HepG2 (cell line): ENCODE measurements at regions not wholly inside any gene's neighbourhood (a gene's known extent, or its start where the extent isn't known, plus 50 kb on each side); places are given as distances from the start of the nearest gene placed in this dataset.

Experiments used
- ADNP ChIP-seq: sonication (generic); formaldehyde crosslinking; IDR thresholded peaks from 2 replicates; pipeline ENCODE4 v1.4.0; 2020; ENCODE audit warnings: missing genetic modification reagents
- ARID5B ChIP-seq: IDR thresholded peaks from 2 replicates; pipeline ENCODE4 v1.4.0; 2020; ENCODE audit warnings: mild to moderate bottlenecking, missing genetic modification reagents
- CBX5 ChIP-seq: sonication (generic); formaldehyde crosslinking; IDR thresholded peaks from 2 replicates; pipeline ENCODE4 v1.4.0; 2020; ENCODE audit warnings: missing genetic modification reagents, borderline replicate concordance
- CEBPB ChIP-seq: IDR thresholded peaks from 2 replicates; pipeline ENCODE4 v1.6.1; 2011; ENCODE audit warnings: low read depth, low read length, improper control_type of control experiment, borderline replicate concordance
- FOXA1 ChIP-seq, 2 experiments: fragments of 450-650 bp in 1 of 2; sonication (generic) in 1 of 2; formaldehyde crosslinking in 1 of 2; IDR thresholded peaks; 2 replicates each; pipeline versions ENCODE4 v1.4.0 to v1.6.1; 2016 to 2020; ENCODE audit warnings: missing genetic modification reagents in 1 of 2
- SOX13 ChIP-seq, 3 experiments: fragments of 450-650 bp in 1 of 3; sonication (generic) in 1 of 3; formaldehyde crosslinking in 1 of 3; IDR thresholded peaks in 2 of 3; conservative IDR thresholded peaks in 1 of 3; 2 replicates each; pipeline versions ENCODE4 v1.5.0 to v1.6.1; 2016 to 2020; ENCODE audit warnings: antibody characterized with exemption in 1 of 3, mild to moderate bottlenecking in 1 of 3, missing compliant biosample characterization in 1 of 3, missing genetic modification reagents in 1 of 3, moderate library complexity in 1 of 3
- STAT5B ChIP-seq: sonication (generic); formaldehyde crosslinking; IDR thresholded peaks from 2 replicates; pipeline ENCODE4 v1.4.0; 2020; ENCODE audit warnings: missing genetic modification reagents
- THAP11 ChIP-seq: IDR thresholded peaks from 2 replicates; pipeline ENCODE4 v1.6.1; 2016; ENCODE audit warnings: missing biosample characterization, missing genetic modification reagents
- ZBTB49 ChIP-seq: sonication (generic); formaldehyde crosslinking; IDR thresholded peaks from 2 replicates; pipeline ENCODE4 v1.4.0; 2020; ENCODE audit warnings: missing genetic modification reagents, borderline replicate concordance
- ZFX ChIP-seq: sonication (generic); formaldehyde crosslinking; IDR thresholded peaks from 2 replicates; pipeline ENCODE4 v1.4.0; 2020; ENCODE audit warnings: mild to moderate bottlenecking, low read depth, missing genetic modification reagents, moderate library complexity
- ZNF12 ChIP-seq: sonication (generic); formaldehyde crosslinking; IDR thresholded peaks from 2 replicates; pipeline ENCODE4 v1.5.0; 2020; ENCODE audit warnings: missing genetic modification reagents
- ZNF362 ChIP-seq: sonication (generic); formaldehyde crosslinking; IDR thresholded peaks from 2 replicates; pipeline ENCODE4 v1.4.0; 2020; ENCODE audit warnings: missing genetic modification reagents, mild to moderate bottlenecking, borderline replicate concordance
- ZNF580 ChIP-seq: IDR thresholded peaks from 2 replicates; pipeline ENCODE4 v1.6.1; 2016; ENCODE audit warnings: low read depth, borderline replicate concordance
- ZSCAN22 ChIP-seq: sonication (generic); formaldehyde crosslinking; IDR thresholded peaks from 2 replicates; pipeline ENCODE4 v1.4.0; 2020; ENCODE audit warnings: mild to moderate bottlenecking, missing genetic modification reagents

DNA sequence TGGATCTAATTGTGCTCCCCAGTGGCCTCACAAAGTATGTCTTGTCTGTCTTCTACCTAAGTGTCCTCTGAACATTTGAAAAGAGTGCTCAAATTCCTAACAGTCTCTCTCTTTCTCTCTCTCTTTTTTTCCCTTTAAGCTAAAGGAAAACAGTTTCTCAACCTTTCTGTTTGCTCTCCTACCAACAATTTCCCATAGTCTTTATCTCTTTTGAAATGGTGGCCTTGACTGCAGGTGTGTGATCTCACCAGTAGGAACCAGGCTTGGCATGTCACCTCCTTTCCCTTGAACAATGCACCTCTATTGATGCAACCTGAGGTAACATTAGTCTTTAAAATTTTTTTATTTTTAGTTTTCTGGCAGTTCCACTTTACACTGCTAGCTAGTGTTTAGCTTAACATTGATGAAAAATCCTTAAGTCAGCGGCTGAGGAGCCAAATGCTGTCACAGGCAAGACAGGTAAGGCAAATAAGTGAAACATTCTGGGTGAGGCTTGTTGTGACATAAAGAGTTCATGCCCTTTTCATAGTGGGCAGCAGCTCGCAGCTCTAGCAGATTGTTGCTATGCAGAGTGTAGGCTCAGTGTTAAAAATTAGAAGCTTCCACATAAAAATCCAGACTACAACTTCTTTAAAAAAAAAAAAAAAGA lies 273.4 kb downstream of the HAPSTR1 start (continued):
- TF ChIP-seq CEBPB: peak; percentile 11; the same call in 1 of the 2 replicates
- TF ChIP-seq ZBTB49 (CRISPR knock-in tag): no peak
- TF ChIP-seq ADNP (CRISPR knock-in tag): peak; percentile 79; the same call in 1 of the 2 replicates
- peak; percentile 62 for TF ChIP-seq ARID5B (CRISPR knock-in tag)
- no peak for TF ChIP-seq SOX13 (IDR thresholded peaks at IDR 0.05)
- TF ChIP-seq SOX13 (CRISPR knock-in tag; conservative IDR thresholded peaks at IDR 0.05 in 1 of 2, IDR thresholded peaks at IDR 0.05 in 1 of 2): peak in 1 of 2 experiments; percentile 81; a peak in 2 of 4 replicates
- TF ChIP-seq THAP11 (CRISPR knock-in tag): no peak; the same call in 1 of the 2 replicates
- TF ChIP-seq ZNF580 (CRISPR knock-in tag): peak; percentile 43; the same call in 1 of the 2 replicates
- peak; percentile 63; the same call in 1 of the 2 replicates for TF ChIP-seq ZNF362 (CRISPR knock-in tag)
- no peak for TF ChIP-seq FOXA1 (IDR thresholded peaks at IDR 0.05)
- TF ChIP-seq FOXA1 (CRISPR knock-in tag; IDR thresholded peaks at IDR 0.05): peak; percentile 60
- no peak for TF ChIP-seq STAT5B
- no peak for TF ChIP-seq ZSCAN22
- TF ChIP-seq CBX5 (CRISPR knock-in tag): peak; percentile 44; the same call in 1 of the 2 replicates
- TF ChIP-seq ZNF12 (CRISPR knock-in tag): peak; percentile 55
- TF ChIP-seq ZFX (CRISPR knock-in tag): 0 out of 2 replicates have a peak, but pooled peaks have one; percentile 31
